ENCODE measurements at regions not wholly inside any gene's neighbourhood (a gene's known extent, or its start where the extent isn't known, plus 50 kb on each side); places are given as distances from the start of the nearest gene placed in this dataset.
"Not testable (repeated sequence)": the region's sequence is repeated elsewhere in the genome, so short reads cannot be mapped to it uniquely, and the experiment has no call there.

- Histone ChIP-seq H3K9ac (ENCODE audit: low read length) (no peak overlapping the region), H3K4me1 (ENCODE audit: low read length) (0 out of 2 replicates have a peak, but pooled peaks cover 2% of the 10 kb centered on the region), H3K79me2 (ENCODE audit: low read length) (no peaks in the 10 kb centered on the region), H3K36me3 (replicated peaks; ENCODE audit: low read depth, low read length) (no peaks in the 10 kb centered on the region), H3K27me3 (ENCODE audit: low read depth, low read length) (no peaks in the 10 kb centered on the region), H3K4me2 (ENCODE audit: low read length) (0 out of 2 replicates have a peak overlapping the region, but pooled peaks have one; percentile 10), H4K20me1 (ENCODE audit: insufficient read depth, low read length) (no peaks in the 10 kb centered on the region), H3K9me3 (ENCODE audit: insufficient read depth, low read length) (no peaks in the 10 kb centered on the region), H3K27ac (ENCODE audit: low read length) (no peak overlapping the region), H3K4me3 (ENCODE audit: low read length) (no peak overlapping the region), H2AFZ (ENCODE audit: low read depth, low read length) (peak overlapping the region; percentile 60; the same call in 1 of the 2 replicates)
- TF ChIP-seq, protein P1, sequence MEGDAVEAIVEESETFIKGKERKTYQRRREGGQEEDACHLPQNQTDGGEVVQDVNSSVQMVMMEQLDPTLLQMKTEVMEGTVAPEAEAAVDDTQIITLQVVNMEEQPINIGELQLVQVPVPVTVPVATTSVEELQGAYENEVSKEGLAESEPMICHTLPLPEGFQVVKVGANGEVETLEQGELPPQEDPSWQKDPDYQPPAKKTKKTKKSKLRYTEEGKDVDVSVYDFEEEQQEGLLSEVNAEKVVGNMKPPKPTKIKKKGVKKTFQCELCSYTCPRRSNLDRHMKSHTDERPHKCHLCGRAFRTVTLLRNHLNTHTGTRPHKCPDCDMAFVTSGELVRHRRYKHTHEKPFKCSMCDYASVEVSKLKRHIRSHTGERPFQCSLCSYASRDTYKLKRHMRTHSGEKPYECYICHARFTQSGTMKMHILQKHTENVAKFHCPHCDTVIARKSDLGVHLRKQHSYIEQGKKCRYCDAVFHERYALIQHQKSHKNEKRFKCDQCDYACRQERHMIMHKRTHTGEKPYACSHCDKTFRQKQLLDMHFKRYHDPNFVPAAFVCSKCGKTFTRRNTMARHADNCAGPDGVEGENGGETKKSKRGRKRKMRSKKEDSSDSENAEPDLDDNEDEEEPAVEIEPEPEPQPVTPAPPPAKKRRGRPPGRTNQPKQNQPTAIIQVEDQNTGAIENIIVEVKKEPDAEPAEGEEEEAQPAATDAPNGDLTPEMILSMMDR (IDR thresholded peaks at IDR 0.05; ENCODE audit: low read depth, low read length), result peak; percentile 85
- TF ChIP-seq EZH2phosphoT487 (IDR thresholded peaks at IDR 0.05; ENCODE audit: low read depth), result no peak
Measured at GRCh38 chr12:46983959-46984841, 95.2 kb upstream of the PCED1B start.

DNA sequence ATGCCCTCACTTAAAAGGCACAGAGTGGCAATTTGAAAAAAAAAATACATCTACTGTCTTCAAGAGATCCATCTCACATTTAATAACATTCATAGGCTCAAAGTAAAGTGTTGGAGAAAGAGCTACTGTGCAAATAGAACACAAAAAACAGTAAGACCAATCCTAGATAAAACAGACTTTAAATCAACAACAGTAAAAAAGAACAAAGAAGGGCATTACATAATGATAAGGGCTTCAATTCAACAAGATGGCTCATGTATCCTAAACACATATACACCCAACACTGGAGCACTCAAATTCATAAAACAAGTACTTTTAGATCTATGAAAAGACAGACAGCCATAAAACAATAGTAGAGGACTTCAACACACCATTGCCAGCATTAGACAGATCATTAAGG is 93.6 kb upstream of the PCED1B start:
- no peaks in the 10 kb centered on the region for H3K36me3 ChIP-seq (replicated peaks; ENCODE audit: low read depth, low read length)
- no peak overlapping the region for H3K27ac ChIP-seq (ENCODE audit: low read length)
- 0 out of 2 replicates have a peak, but pooled peaks cover 2% of the 10 kb centered on the region for H3K4me1 ChIP-seq (ENCODE audit: low read length)
- H3K9me3 ChIP-seq (ENCODE audit: insufficient read depth, low read length), result no peaks in the 10 kb centered on the region
- no peak overlapping the region for H2AFZ ChIP-seq (ENCODE audit: low read depth, low read length)
- TF ChIP-seq EZH2phosphoT487 (IDR thresholded peaks at IDR 0.05; ENCODE audit: low read depth), result no peak
- TF ChIP-seq, protein P1 (IDR thresholded peaks at IDR 0.05; ENCODE audit: low read depth, low read length), result no peak
- H3K9ac ChIP-seq (ENCODE audit: low read length), result no peak overlapping the region
- H3K4me3 ChIP-seq (ENCODE audit: low read length), result no peak overlapping the region
- H3K4me2 ChIP-seq (ENCODE audit: low read length), result no peak overlapping the region
- no peaks in the 10 kb centered on the region for H3K27me3 ChIP-seq (ENCODE audit: low read depth, low read length)
- H3K79me2 ChIP-seq (ENCODE audit: low read length), result no peaks in the 10 kb centered on the region
- H4K20me1 ChIP-seq (ENCODE audit: insufficient read depth, low read length), result no peaks in the 10 kb centered on the region

DNA sequence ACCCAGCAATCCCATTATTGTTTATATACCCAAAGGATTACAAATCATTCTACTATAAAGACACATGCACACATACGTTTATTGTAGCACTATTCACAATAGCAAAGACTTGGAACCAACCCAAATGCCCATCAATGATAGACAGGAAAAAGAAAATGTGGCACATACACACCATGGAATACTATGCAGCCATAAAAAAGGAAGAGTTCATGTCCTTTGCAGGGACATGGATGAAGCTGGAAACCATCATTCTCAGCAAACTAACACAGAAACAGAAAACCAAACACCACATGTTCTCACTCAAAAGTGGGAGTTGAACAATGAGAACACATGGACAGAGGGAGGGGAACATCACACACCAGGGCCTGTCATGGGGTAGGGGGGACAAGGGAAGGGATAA is 91.3 kb upstream of the PCED1B start:
- H4K20me1 ChIP-seq (ENCODE audit: insufficient read depth, low read length); H3K27ac ChIP-seq (ENCODE audit: low read length); H3K4me3 ChIP-seq (ENCODE audit: low read length); H3K4me2 ChIP-seq (ENCODE audit: low read length); H2AFZ ChIP-seq (ENCODE audit: low read depth, low read length); H3K4me1 ChIP-seq (ENCODE audit: low read length); H3K27me3 ChIP-seq (ENCODE audit: low read depth, low read length); H3K9ac ChIP-seq (ENCODE audit: low read length); H3K36me3 ChIP-seq (replicated peaks; ENCODE audit: low read depth, low read length); H3K9me3 ChIP-seq (ENCODE audit: insufficient read depth, low read length); H3K79me2 ChIP-seq (ENCODE audit: low read length): not testable (repeated sequence)

DNA sequence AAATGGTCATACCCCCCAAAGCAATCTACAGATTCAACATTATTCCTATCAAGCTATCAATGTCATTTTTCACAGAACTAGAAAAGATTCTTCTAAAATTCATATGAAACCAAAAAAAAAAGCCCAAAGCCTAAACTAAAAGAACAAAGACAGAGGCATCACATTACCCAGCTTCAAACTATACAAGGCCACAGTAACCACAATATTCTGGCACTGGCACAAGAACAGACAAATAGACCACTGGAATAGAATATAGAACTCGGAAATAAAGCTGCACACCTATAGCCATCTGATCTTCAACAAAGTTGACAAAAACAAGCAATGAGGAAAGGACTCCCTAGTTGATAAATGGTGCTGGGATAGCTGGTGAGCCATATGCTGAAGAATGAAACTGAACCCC is 89.2 kb upstream of the PCED1B start:
- Histone ChIP-seq H3K4me2 (ENCODE audit: low read length) (no peak overlapping the region), H3K79me2 (ENCODE audit: low read length) (no peaks in the 10 kb centered on the region), H3K4me1 (ENCODE audit: low read length) (no peaks in the 10 kb centered on the region), H3K9ac (ENCODE audit: low read length) (no peak overlapping the region), H3K27me3 (ENCODE audit: low read depth, low read length) (no peaks in the 10 kb centered on the region), H2AFZ (ENCODE audit: low read depth, low read length) (no peak overlapping the region), H3K4me3 (ENCODE audit: low read length) (no peak overlapping the region), H3K27ac (ENCODE audit: low read length) (no peak overlapping the region), H3K9me3 (ENCODE audit: insufficient read depth, low read length) (no peaks in the 10 kb centered on the region), H3K36me3 (replicated peaks; ENCODE audit: low read depth, low read length) (no peaks in the 10 kb centered on the region), H4K20me1 (ENCODE audit: insufficient read depth, low read length) (no peaks in the 10 kb centered on the region)
- TF ChIP-seq EZH2phosphoT487 (IDR thresholded peaks at IDR 0.05; ENCODE audit: low read depth), result no peak
- TF ChIP-seq, protein P1 (IDR thresholded peaks at IDR 0.05; ENCODE audit: low read depth, low read length), result no peak

DNA sequence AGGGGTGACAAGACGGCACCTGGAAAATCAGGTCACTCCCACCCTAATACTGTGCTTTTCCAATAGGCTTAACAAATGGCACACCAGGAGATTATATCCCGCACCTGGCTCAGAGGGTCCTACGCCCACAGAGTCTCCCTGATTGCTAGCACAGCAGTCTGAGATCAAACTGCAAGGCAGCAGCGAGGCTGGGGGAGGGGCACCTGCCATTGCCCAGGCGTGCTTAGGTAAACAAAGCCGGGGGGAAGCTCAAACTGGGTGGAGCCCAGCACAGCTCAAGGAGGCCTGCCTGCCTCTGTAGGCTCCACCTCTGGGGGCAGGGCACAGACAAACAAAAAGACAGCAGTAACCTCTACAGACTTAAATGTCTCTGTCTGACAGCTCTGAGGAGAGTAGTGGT is 87.4 kb upstream of the PCED1B start:
- not testable (repeated sequence) for H3K36me3 ChIP-seq (replicated peaks; ENCODE audit: low read depth, low read length); H3K9me3 ChIP-seq (ENCODE audit: insufficient read depth, low read length); H3K4me1 ChIP-seq (ENCODE audit: low read length); H3K4me3 ChIP-seq (ENCODE audit: low read length); H2AFZ ChIP-seq (ENCODE audit: low read depth, low read length); H3K79me2 ChIP-seq (ENCODE audit: low read length); H3K27ac ChIP-seq (ENCODE audit: low read length); H4K20me1 ChIP-seq (ENCODE audit: insufficient read depth, low read length); H3K27me3 ChIP-seq (ENCODE audit: low read depth, low read length); H3K4me2 ChIP-seq (ENCODE audit: low read length); H3K9ac ChIP-seq (ENCODE audit: low read length)
